ENCODE measurements at regions not wholly inside any gene's neighbourhood (a gene's known extent, or its start where the extent isn't known, plus 50 kb on each side); places are given as distances from the start of the nearest gene placed in this dataset.

- Histone ChIP-seq H3K9me3 (no peaks in the 10 kb centered on the region), H3K27ac (no peak overlapping the region), H3K4me3 (no peak overlapping the region), H3K36me3 (no peaks in the 10 kb centered on the region), H3K4me1 (peaks cover 0 to 20% (median 14%) of the 10 kb centered on the region in 4 donors), H3K27me3 (peaks cover 0 to 10% (median 0%) of the 10 kb centered on the region in 3 donors)
- no peak for TF ChIP-seq POLR2A (IDR thresholded peaks at IDR 0.05)
- TF ChIP-seq CTCF (IDR thresholded peaks at IDR 0.05), result no peak
- TF ChIP-seq POLR2AphosphoS5 (IDR thresholded peaks at IDR 0.05), result no peak
- no peak for TF ChIP-seq EP300 (IDR thresholded peaks at IDR 0.05)
- DNase-seq, result no peak
- 73 to 81% (median 77%) methylated on average over 5 of the region's 5 CpGs for WGBS, 5 donors
- intact Hi-C loops (cut with DNase I; ENCODE audit: low total_unique reads), result no loop called here
These were observed 433.3 kb upstream of the SALL3 start for GRCh38 chr18:78546281-78546680.

GRCh38 chr18:78547817-78548216 lies 431.8 kb upstream of the SALL3 start:
- WGBS, 5 donors, result 89 to 98% (median 94%) methylated on average over 19 of the region's 19 CpGs
- TF ChIP-seq POLR2AphosphoS5 (IDR thresholded peaks at IDR 0.05) (no peak), CTCF (IDR thresholded peaks at IDR 0.05) (no peak), EP300 (IDR thresholded peaks at IDR 0.05) (no peak), POLR2A (IDR thresholded peaks at IDR 0.05) (no peak)
- Histone ChIP-seq H3K27ac (no peak overlapping the region), H3K4me1 (peaks cover 0 to 4% (median 2%) of the 10 kb centered on the region in 4 donors), H3K4me3 (no peak overlapping the region), H3K9me3 (no peaks in the 10 kb centered on the region), H3K27me3 (peaks cover 0 to 10% (median 0%) of the 10 kb centered on the region in 3 donors), H3K36me3 (no peaks in the 10 kb centered on the region)
- no peak for DNase-seq
- intact Hi-C loops (cut with DNase I; ENCODE audit: low total_unique reads), result no loop called here

- no peak for TF ChIP-seq CTCF (IDR thresholded peaks at IDR 0.05)
- no peak for TF ChIP-seq POLR2AphosphoS5 (IDR thresholded peaks at IDR 0.05)
- TF ChIP-seq EP300 (IDR thresholded peaks at IDR 0.05), result no peak
- TF ChIP-seq POLR2A (IDR thresholded peaks at IDR 0.05), result no peak
- 93 to 97% (median 96%) methylated on average over 26 to 30 of the region's 30 CpGs for WGBS, 5 donors
- intact Hi-C loops (cut with DNase I; ENCODE audit: low total_unique reads), result no loop called here
- no peak overlapping the region for H3K4me3 ChIP-seq
- H3K27ac ChIP-seq, result no peak overlapping the region
- no peak for DNase-seq
- no peaks in the 10 kb centered on the region for H3K4me1 ChIP-seq
- no peaks in the 10 kb centered on the region for H3K9me3 ChIP-seq
- no peaks in the 10 kb centered on the region for H3K36me3 ChIP-seq
- H3K27me3 ChIP-seq, result peaks cover 0 to 10% (median 0%) of the 10 kb centered on the region in 3 donors
These were observed 431.2 kb upstream of the SALL3 start for GRCh38 chr18:78548261-78549058.

- intact Hi-C loops (cut with DNase I; ENCODE audit: low total_unique reads), result no loop called here
- Histone ChIP-seq H3K27me3 (peaks cover 0 to 10% (median 0%) of the 10 kb centered on the region in 3 donors), H3K4me3 (no peak overlapping the region), H3K4me1 (no peaks in the 10 kb centered on the region), H3K9me3 (peaks cover 0 to 7% (median 4%) of the 10 kb centered on the region in 4 donors), H3K27ac (no peak overlapping the region), H3K36me3 (no peaks in the 10 kb centered on the region)
- DNase-seq, result no peak
- TF ChIP-seq POLR2A (IDR thresholded peaks at IDR 0.05) (no peak), EP300 (IDR thresholded peaks at IDR 0.05) (no peak), POLR2AphosphoS5 (IDR thresholded peaks at IDR 0.05) (no peak), CTCF (IDR thresholded peaks at IDR 0.05) (no peak)
- WGBS, 5 donors, result 87 to 93% (median 90%) methylated on average over 8 of the region's 8 CpGs
These were observed 429.6 kb upstream of the SALL3 start for GRCh38 chr18:78549971-78550370.
